Parathyroid adenoma (tissue), 2 donors: ENCODE measurements at regions not wholly inside any gene's neighbourhood (a gene's known extent, or its start where the extent isn't known, plus 50 kb on each side); places are given as distances from the start of the nearest gene placed in this dataset.

Experiments used
- H2AFZ ChIP-seq: fragments of 300-600 bp; sonication (generic); one replicate; pipeline ENCODE4 v1.7.0; 2017; ENCODE audit warnings: antibody characterized with exemption, mild to moderate bottlenecking
- H3K27ac ChIP-seq: fragments of 300-600 bp; sonication (generic); one replicate; pipeline ENCODE4 v1.7.0; 2017
- H3K27me3 ChIP-seq: fragments of 300-600 bp; sonication (generic); one replicate; pipeline ENCODE4 v1.7.0; 2017; ENCODE audit warnings: low read length; ENCODE audit not compliant: control insufficient read depth, insufficient read depth
- H3K36me3 ChIP-seq: fragments of 300-600 bp; sonication (generic); one replicate; pipeline ENCODE4 v1.7.0; 2017; ENCODE audit warnings: low read length; ENCODE audit not compliant: control insufficient read depth, insufficient read depth
- H3K4me1 ChIP-seq: fragments of 300-600 bp; sonication (generic); one replicate; pipeline ENCODE4 v1.7.0; 2017; ENCODE audit warnings: control low read depth
- H3K4me2 ChIP-seq: fragments of 300-600 bp; sonication (generic); one replicate; pipeline ENCODE4 v1.7.0; 2017; ENCODE audit warnings: low read length
- H3K4me3 ChIP-seq: fragments of 300-600 bp; sonication (generic); one replicate; pipeline ENCODE4 v1.7.0; 2017; ENCODE audit warnings: low read depth, low read length
- H3K79me2 ChIP-seq: fragments of 300-600 bp; sonication (generic); one replicate; pipeline ENCODE4 v1.7.0; 2017; ENCODE audit warnings: control low read depth
- H3K9ac ChIP-seq: fragments of 300-600 bp; sonication (generic); one replicate; pipeline ENCODE4 v1.7.0; 2017; ENCODE audit warnings: mild to moderate bottlenecking
- H3K9me3 ChIP-seq: fragments of 300-600 bp; sonication (generic); one replicate; pipeline ENCODE4 v1.7.0; 2017; ENCODE audit warnings: low read length; ENCODE audit not compliant: control insufficient read depth
- TF ChIP-seq, protein P1 (sequence below): fragments of 300-600 bp; sonication (generic); IDR thresholded peaks from one replicate; pipeline ENCODE4 v1.7.0; 2017; ENCODE audit warnings: antibody characterized with exemption, mild to moderate bottlenecking
- donor health status: primary hyperparathyroidism.

DNA sequence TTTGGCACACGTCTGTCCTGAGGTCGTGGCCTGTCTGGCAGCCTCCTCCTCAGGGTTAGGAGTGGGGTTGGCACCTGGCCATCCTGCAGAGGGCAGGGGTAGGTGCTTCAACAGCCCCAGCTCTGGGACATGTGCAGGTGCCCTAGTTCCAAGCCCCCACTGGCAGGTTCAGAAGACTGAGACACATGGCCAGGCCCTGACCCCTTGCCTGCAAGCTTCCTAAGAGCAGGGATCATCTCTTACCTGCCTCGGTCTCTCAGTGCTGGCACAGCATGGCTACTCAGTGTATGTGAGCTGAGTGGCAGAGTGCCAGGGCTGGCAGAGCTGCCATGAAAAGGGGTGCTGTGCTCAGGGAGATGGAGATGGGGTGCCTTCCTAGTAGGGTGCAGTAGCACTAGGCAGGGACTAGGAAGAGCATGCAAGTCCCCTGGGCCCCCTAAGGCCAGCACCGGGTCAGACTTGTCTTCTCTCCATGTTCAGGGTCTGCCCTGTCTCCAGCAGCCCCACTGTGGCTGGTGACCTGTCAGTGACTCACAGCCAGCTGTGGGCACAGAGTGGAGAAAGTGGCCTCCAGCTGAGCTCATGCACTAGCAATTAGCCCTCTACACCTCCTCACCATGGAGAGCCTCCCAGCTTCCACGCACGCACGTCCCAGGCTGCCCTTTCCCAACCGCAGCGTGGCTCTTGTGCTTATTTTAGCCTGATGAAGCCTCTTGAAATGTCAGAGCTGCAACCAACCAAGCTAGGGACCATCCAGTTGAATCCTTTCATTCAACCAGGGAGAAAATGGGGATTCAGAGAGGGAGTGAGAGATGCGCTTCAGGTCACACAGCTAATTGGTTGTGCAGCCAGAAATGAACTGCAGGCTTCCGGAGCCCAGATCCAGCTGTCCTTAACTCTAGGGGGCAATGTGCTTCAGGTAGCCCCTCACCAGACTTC is 116.6 kb downstream of the MRPL14 start:
- Histone ChIP-seq H3K79me2 (no peaks in the 10 kb centered on the region), H3K4me2 (no peak overlapping the region), H3K36me3 (no peaks in the 10 kb centered on the region), H3K9ac (no peak overlapping the region), H3K27ac (no peak overlapping the region), H2AFZ (no peak overlapping the region), H3K27me3 (no peaks in the 10 kb centered on the region), H3K9me3 (no peaks in the 10 kb centered on the region), H3K4me3 (no peak overlapping the region), H3K4me1 (no peaks in the 10 kb centered on the region)
- TF ChIP-seq, protein P1, sequence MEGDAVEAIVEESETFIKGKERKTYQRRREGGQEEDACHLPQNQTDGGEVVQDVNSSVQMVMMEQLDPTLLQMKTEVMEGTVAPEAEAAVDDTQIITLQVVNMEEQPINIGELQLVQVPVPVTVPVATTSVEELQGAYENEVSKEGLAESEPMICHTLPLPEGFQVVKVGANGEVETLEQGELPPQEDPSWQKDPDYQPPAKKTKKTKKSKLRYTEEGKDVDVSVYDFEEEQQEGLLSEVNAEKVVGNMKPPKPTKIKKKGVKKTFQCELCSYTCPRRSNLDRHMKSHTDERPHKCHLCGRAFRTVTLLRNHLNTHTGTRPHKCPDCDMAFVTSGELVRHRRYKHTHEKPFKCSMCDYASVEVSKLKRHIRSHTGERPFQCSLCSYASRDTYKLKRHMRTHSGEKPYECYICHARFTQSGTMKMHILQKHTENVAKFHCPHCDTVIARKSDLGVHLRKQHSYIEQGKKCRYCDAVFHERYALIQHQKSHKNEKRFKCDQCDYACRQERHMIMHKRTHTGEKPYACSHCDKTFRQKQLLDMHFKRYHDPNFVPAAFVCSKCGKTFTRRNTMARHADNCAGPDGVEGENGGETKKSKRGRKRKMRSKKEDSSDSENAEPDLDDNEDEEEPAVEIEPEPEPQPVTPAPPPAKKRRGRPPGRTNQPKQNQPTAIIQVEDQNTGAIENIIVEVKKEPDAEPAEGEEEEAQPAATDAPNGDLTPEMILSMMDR: no peak

DNA sequence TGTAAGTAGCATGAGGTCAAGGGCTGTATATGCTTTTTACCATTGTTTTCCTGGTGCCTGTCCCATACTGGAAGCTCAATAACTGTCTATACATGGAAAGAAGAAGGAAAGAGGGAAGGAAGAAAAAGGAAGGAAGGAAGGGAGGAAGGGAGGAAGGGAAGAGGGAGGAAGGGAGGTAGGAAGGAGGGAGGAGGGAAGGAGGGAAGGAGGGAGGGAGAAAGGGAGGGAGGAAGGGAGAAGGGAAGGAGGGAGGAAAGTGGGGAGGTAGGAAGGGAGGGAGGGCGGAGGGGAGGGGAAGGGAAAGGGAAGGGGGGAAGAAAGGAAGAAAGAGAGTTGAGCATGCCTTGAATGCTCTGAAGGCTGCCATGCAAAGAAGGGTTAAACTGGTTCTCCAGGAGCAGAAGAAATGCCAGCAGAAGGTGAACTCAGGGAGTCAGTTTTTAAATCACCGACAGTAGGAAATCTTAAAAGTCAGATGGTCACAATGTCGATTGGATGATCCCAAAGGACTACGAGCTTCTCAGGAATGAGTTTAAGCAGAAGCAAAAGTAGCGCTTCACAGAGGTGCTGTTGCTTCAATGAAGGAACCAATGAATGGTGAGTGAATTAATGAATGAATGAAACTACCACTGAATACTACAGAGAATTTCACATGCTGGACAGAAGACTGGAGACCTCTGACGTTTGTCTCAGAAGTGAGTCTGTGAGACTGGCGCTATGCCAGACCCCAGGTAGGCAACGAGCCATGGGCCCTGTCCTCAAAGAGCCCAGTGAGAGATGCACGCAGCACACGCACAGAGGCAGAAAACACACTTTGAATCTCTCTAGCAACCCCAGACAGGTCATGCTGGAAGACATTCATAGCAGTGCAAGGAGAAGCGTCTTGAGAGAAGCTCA is 117.6 kb downstream of the MRPL14 start:
- H3K9me3 ChIP-seq: no peaks in the 10 kb centered on the region
- TF ChIP-seq, protein P1: no peak
- no peak overlapping the region for H3K4me2 ChIP-seq
- no peak overlapping the region for H2AFZ ChIP-seq
- no peak overlapping the region for H3K9ac ChIP-seq
- no peaks in the 10 kb centered on the region for H3K36me3 ChIP-seq
- no peak overlapping the region for H3K27ac ChIP-seq
- H3K4me1 ChIP-seq: no peaks in the 10 kb centered on the region
- no peaks in the 10 kb centered on the region for H3K27me3 ChIP-seq
- no peak overlapping the region for H3K4me3 ChIP-seq
- no peaks in the 10 kb centered on the region for H3K79me2 ChIP-seq

DNA sequence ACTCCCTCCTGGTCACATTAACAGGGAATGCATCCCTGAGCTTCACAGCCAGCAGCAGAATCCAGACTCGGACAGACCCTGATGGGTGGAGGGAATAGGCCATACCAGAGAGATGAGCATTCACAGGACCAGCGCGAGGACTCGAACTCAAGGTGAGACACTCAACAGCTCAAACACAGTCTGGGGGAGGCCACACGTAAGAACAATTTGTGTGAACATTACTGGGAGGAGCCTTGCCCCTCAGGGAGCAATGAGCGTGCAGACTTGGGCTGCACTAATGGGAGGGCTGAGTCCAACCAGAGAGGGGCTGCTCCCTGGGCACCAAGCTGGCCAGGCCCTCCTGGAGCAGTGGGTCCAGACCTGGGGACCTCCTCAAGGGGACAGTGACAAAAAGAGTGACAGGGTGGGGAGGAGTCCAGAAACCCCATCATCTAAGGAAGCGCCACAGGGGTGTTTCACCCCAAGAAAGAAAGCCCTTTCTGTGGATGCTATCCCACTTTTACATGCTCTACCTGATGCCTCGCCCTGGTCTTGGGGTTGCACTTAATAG is 118.4 kb downstream of the MRPL14 start:
- TF ChIP-seq, protein P1: no peak
- Histone ChIP-seq H3K9ac (no peak overlapping the region), H3K27me3 (no peaks in the 10 kb centered on the region), H3K4me3 (no peak overlapping the region), H3K4me2 (no peak overlapping the region), H3K27ac (no peak overlapping the region), H3K79me2 (no peaks in the 10 kb centered on the region), H3K4me1 (peaks cover 1% of the 10 kb centered on the region), H2AFZ (no peak overlapping the region), H3K36me3 (no peaks in the 10 kb centered on the region), H3K9me3 (no peaks in the 10 kb centered on the region)

DNA sequence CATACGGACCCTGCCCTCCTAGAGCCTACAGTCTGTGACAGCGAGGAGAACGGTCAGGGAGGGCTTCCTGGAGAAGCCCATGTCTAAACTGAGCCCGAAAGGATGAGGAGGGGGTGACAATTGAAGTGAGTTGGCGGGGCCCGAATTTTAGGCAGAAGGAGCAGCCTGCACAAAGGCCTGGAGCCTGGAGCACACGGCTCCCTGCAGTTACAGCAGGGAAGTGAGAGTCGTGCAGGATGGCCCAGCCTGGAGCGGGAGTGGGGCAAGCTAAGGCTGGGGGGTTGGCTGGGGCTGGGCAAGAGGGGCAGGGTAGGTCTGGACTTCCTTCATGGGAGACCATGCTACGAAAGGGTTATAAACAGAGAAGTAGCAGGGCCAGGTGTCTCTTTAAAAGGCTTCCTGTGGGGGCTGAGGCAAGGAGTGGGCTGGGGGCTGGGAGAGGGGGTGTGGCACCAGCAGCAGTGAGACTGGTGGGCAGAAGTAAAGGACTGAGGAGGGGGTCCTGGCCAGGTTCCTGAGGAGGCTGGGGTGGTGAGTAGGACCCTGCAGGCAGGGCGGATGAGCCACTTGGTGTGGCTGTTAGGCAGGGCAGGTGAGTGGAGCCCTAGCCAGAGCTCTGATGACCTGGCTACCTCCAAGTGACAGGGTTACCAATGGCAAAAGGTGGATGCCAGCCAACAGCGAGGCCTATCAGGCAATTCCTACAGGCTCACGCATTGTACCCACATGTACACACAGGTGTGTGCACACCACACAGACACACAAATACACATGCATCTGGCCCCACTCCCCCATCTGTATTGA is 119.2 kb downstream of the MRPL14 start:
- Histone ChIP-seq H3K79me2 (no peaks in the 10 kb centered on the region), H3K27ac (no peak overlapping the region), H2AFZ (no peak overlapping the region), H3K9me3 (no peaks in the 10 kb centered on the region), H3K4me2 (no peak overlapping the region), H3K27me3 (no peaks in the 10 kb centered on the region), H3K9ac (no peak overlapping the region), H3K36me3 (no peaks in the 10 kb centered on the region), H3K4me1 (peaks cover 2% of the 10 kb centered on the region), H3K4me3 (no peak overlapping the region)
- TF ChIP-seq, protein P1: no peak
